Fibroblast of skin of left quadriceps (primary cell): ENCODE measurements at regions not wholly inside any gene's neighbourhood (a gene's known extent, or its start where the extent isn't known, plus 50 kb on each side); places are given as distances from the start of the nearest gene placed in this dataset.

Experiments
- DNase-seq, 2 experiments: peaks; one replicate each; pipeline ENCODE4 v3.0.0-alpha.2; 2013; ENCODE audit warnings: low read depth in 2 of 2

GRCh38 chr1:213724640-213725536 is 262.9 kb upstream of the PROX1 start:
- peak; percentile 23 to 30 for DNase-seq

- no peak for DNase-seq
These were observed 259.8 kb upstream of the PROX1 start for GRCh38 chr1:213727853-213728592.

- DNase-seq = no peak
These were observed 258.9 kb upstream of the PROX1 start for GRCh38 chr1:213728593-213729536.

GRCh38 chr1:213733705-213734104 is 254.1 kb upstream of the PROX1 start:
- DNase-seq = no peak

GRCh38 chr1:213737398-213738035 is 250.3 kb upstream of the PROX1 start:
- DNase-seq = no peak

GRCh38 chr1:213738658-213739057 is 249.1 kb upstream of the PROX1 start:
- no peak for DNase-seq

- no peak for DNase-seq
These were observed 244.8 kb upstream of the PROX1 start for GRCh38 chr1:213742992-213743391.

GRCh38 chr1:213744780-213745179 is 243.0 kb upstream of the PROX1 start:
- no peak for DNase-seq

GRCh38 chr1:213745451-213745850 is 242.3 kb upstream of the PROX1 start:
- no peak for DNase-seq

GRCh38 chr1:213749558-213749957 is 238.2 kb upstream of the PROX1 start:
- no peak for DNase-seq

- DNase-seq = no peak
These were observed 237.3 kb upstream of the PROX1 start for GRCh38 chr1:213750231-213751063.

- DNase-seq = no peak
These were observed 236.7 kb upstream of the PROX1 start for GRCh38 chr1:213751064-213751397.

GRCh38 chr1:213759359-213760181 is 228.2 kb upstream of the PROX1 start:
- no peak for DNase-seq

- peak; percentile 7 to 16 for DNase-seq
These were observed 225.8 kb upstream of the PROX1 start for GRCh38 chr1:213761845-213762407.

- no peak for DNase-seq
These were observed 220.1 kb upstream of the PROX1 start for GRCh38 chr1:213767683-213768082.

- no peak for DNase-seq
These were observed 215.4 kb upstream of the PROX1 start for GRCh38 chr1:213772128-213773063.

GRCh38 chr1:213773975-213774374 is 213.8 kb upstream of the PROX1 start:
- DNase-seq = no peak

GRCh38 chr1:213776969-213777368 is 210.8 kb upstream of the PROX1 start:
- DNase-seq = no peak
